ACHN (cell line): ENCODE measurements at regions not wholly inside any gene's neighbourhood (a gene's known extent, or its start where the extent isn't known, plus 50 kb on each side); places are given as distances from the start of the nearest gene placed in this dataset.

ENCODE experiments used
- DNase-seq: peaks from one replicate; pipeline ENCODE4 v3.0.0-alpha.2; 2015
- in situ Hi-C: cut with HindIII; loops from 2 replicates; pipeline ENCODE4 v1.10.0; 2017; ENCODE audit warnings: low sequenced_read_pairs, low pct_ligation_motif_present, low pct_unique_long_range_greater_than_20kb

GRCh38 chr2:14572633-14573032 lies 59.9 kb upstream of the LRATD1 start:
- DNase-seq, result no peak
- in situ Hi-C loops, result no loop called here

- DNase-seq, result no peak
- in situ Hi-C loops, result no loop called here
These were observed 54.7 kb upstream of the LRATD1 start for GRCh38 chr2:14577843-14578242.
